ENCODE measurements at regions not wholly inside any gene's neighbourhood (a gene's known extent, or its start where the extent isn't known, plus 50 kb on each side); places are given as distances from the start of the nearest gene placed in this dataset.

DNA sequence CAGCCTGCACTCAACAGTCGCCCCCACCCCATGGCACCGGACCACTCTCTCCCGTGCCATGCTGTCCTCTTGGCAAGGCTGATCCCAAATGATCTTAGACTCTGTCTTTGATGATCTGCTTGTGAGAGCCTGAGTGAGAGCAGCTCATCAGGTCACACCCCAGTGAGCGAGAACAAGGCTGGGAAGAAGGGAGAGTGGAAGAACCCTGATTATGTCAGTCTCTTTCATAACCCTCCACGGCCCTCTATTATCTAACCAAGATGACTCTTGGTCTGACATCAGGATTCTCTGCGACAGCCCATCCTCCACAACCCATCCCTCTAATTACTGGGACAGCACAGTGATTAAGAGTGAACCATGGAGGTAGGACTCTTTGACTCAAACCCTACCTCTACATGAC, 53.1 kb upstream of the C7orf33 start:
- no peak overlapping the region for H3K27ac ChIP-seq (ENCODE audit: insufficient read depth, low read depth, low read length, poor library complexity, severe bottlenecking)
- no peaks in the 10 kb centered on the region for H3K9me3 ChIP-seq (ENCODE audit: control insufficient read depth, low read length)
- 84 to 91% methylated on average over 6 of the region's 6 CpGs for WGBS, 2 experiments
- no peaks in the 10 kb centered on the region for H3K36me3 ChIP-seq (ENCODE audit: control insufficient read depth, insufficient read depth, low read length)
- no peak overlapping the region for H3K4me3 ChIP-seq (ENCODE audit: insufficient read depth, low read depth, low read length)
- H3K27me3 ChIP-seq (ENCODE audit: control insufficient read depth, insufficient read depth, low read length, poor library complexity, severe bottlenecking) = no peaks in the 10 kb centered on the region
- H3K4me1 ChIP-seq (ENCODE audit: control insufficient read depth, insufficient read depth, low read length) = peaks cover 13% of the 10 kb centered on the region

DNA sequence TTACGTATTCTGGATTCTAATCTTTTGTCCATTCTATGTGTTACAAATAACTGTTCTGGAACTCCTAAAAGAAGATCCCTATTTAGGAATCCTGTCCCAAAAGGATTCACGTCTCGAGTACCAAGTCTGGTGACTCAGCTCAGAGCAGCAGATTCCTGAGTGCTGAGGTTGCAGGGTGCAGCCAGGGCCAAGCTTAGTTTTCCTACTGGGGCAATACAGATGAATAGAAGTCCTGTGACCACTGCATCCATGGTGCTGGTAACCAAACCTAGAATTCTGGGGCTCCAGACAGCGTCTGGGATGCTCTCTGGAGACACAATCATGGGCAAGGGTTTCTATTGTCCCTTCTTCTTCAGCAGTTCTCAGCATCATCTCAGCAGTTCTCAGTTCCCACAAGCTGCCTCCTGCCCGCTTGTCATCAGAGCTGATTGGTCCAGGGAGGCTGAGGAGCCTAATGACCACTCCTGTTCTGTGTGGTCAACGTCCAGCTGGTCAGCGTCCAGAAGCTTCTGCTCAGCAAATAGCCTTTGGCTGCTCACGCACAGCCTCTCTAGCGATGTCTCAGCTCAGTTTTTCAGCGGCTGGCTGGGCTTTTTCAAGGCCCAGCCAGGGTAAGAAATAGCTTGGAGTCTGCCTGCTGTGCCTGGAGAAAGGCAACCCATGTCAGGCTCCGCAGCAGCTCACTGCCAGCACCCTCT, 50.4 kb upstream of the C7orf33 start:
- H3K9me3 ChIP-seq (ENCODE audit: control insufficient read depth, low read length) = no peaks in the 10 kb centered on the region
- H3K4me1 ChIP-seq (ENCODE audit: control insufficient read depth, insufficient read depth, low read length) = peaks cover 13% of the 10 kb centered on the region
- no peak overlapping the region for H3K27ac ChIP-seq (ENCODE audit: insufficient read depth, low read depth, low read length, poor library complexity, severe bottlenecking)
- no peaks in the 10 kb centered on the region for H3K36me3 ChIP-seq (ENCODE audit: control insufficient read depth, insufficient read depth, low read length)
- no peaks in the 10 kb centered on the region for H3K27me3 ChIP-seq (ENCODE audit: control insufficient read depth, insufficient read depth, low read length, poor library complexity, severe bottlenecking)
- WGBS, 2 experiments = 68 to 74% methylated on average over 10 to 11 of the region's 11 CpGs
- no peak overlapping the region for H3K4me3 ChIP-seq (ENCODE audit: insufficient read depth, low read depth, low read length)
